Fibroblast of lung (primary cell): ENCODE measurements at regions not wholly inside any gene's neighbourhood (a gene's known extent, or its start where the extent isn't known, plus 50 kb on each side); places are given as distances from the start of the nearest gene placed in this dataset.

ENCODE experiments used
- EZH2 ChIP-seq: IDR thresholded peaks from 2 replicates; pipeline ENCODE4 v1.5.1; 2012; ENCODE audit warnings: low read length, control low read depth, mild to moderate bottlenecking; ENCODE audit errors: missing control alignments
- TF ChIP-seq, protein P1 (sequence below), 2 donors: IDR thresholded peaks in 1 of 2; conservative IDR thresholded peaks in 1 of 2; 1 replicate in 1 of 2; 2 replicates in 1 of 2; pipeline ENCODE4 v1.5.1; 2011 to 2012; ENCODE audit warnings: low read length in 2 of 2, control low read depth in 1 of 2, inconsistent platforms in 1 of 2, low read depth in 1 of 2, mild to moderate bottlenecking in 1 of 2

DNA sequence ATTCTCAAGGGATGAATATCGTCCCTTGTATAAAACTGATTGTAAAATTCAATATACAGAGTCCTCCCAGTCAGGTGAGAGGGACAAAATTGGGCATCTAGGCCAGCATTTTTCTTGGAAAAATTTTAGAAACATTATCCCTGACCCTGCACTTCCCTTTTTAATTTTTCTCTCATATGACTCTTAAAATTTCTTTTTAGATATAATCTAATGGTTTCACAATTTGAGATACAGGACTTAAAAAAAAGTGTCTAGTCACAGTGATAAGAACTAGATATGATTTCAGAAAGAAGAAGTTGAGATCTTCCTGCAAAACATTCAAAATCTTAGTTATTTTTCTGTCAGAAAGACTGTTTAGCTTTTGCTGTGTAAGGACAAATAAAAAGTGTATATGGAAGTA is 270.8 kb upstream of the PPFIA2 start:
- TF ChIP-seq, protein P1, sequence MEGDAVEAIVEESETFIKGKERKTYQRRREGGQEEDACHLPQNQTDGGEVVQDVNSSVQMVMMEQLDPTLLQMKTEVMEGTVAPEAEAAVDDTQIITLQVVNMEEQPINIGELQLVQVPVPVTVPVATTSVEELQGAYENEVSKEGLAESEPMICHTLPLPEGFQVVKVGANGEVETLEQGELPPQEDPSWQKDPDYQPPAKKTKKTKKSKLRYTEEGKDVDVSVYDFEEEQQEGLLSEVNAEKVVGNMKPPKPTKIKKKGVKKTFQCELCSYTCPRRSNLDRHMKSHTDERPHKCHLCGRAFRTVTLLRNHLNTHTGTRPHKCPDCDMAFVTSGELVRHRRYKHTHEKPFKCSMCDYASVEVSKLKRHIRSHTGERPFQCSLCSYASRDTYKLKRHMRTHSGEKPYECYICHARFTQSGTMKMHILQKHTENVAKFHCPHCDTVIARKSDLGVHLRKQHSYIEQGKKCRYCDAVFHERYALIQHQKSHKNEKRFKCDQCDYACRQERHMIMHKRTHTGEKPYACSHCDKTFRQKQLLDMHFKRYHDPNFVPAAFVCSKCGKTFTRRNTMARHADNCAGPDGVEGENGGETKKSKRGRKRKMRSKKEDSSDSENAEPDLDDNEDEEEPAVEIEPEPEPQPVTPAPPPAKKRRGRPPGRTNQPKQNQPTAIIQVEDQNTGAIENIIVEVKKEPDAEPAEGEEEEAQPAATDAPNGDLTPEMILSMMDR (conservative IDR thresholded peaks at IDR 0.05 in 1 of 2, IDR thresholded peaks at IDR 0.05 in 1 of 2; ENCODE audit: low read depth in 1 of 2, low read length in 2 of 2), result no peak
- TF ChIP-seq EZH2, result no peak
